GM19455 (cell line): ENCODE measurements at regions not wholly inside any gene's neighbourhood (a gene's known extent, or its start where the extent isn't known, plus 50 kb on each side); places are given as distances from the start of the nearest gene placed in this dataset.
"Not testable (repeated sequence)": the region's sequence is repeated elsewhere in the genome, so short reads cannot be mapped to it uniquely, and the experiment has no call there.

ENCODE experiments used
- ATAC-seq: cut with Tn5 transposase; IDR thresholded peaks from one replicate; pipeline ENCODE4 v1.9.1; 2021; ENCODE audit not compliant: unreplicated experiment

GRCh38 chr2:91422102-91422501 lies 2730.6 kb downstream of the RPIA start:
- not testable (repeated sequence) for ATAC-seq

- not testable (repeated sequence) for ATAC-seq
Measured at GRCh38 chr2:91427148-91427547, 2735.7 kb downstream of the RPIA start.

DNA sequence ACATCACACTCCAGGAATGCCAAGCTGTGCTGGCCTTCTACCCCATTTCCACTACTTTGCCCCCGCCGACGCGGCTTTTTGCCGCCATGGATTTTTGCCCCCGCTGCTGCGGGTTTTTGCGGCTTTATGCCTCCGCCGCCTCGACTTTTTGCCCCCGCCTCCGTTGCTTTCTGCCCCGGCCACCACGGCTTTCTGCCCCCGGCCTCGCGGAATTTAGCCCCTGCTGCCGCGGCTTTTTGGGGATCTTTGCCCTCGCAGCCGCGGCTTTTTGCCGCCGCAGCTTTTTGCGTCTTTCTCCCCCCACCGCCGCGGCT lies 2750.4 kb downstream of the RPIA start:
- ATAC-seq: not testable (repeated sequence)

GRCh38 chr2:91442246-91442905 lies 2750.9 kb downstream of the RPIA start:
- no peak for ATAC-seq

DNA sequence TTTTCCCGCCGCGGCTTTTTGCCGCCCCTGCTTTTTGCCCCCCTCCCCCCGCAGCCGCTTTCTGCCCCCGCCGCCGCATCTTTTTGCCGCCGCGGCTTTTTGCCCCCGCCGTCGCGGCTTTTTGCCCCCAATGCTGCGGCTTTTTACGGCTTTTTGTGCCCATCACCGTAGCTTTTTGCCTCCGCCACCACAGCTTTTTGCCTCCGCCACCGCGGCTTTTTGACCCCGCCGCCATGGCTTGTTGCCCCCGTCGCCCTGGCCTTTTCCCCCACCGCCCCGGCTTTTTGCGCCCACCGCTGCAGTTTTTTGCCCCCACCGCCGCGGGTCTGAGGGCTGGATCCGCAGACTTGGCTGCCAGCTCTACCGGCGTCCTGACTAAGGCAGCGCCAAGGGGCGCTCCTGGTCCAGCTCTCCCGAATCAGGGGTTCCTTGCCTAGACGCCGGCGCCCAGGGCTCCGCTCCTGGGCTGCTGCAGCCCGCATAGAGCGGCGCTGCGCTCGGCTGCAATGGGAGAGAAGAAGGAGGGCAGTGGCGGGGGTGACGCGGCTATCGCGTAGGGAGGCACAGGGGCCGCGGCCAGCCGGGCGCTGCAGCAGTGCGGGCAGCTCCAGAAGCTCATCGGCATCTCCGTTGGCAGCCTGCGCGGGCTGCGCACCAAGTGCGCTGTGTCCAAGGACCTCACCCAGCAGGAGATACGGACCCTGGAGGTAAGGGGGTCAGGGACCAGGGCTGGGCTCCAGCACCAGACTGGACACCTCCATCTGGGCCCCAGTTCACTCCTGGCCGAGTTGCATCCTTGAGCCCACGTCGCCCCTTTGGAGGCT lies 2751.6 kb downstream of the RPIA start:
- not testable (repeated sequence) for ATAC-seq

GRCh38 chr2:91443730-91444115 lies 2752.2 kb downstream of the RPIA start:
- ATAC-seq: not testable (repeated sequence)

- not testable (repeated sequence) for ATAC-seq
Measured at GRCh38 chr2:91445705-91446104, 2754.2 kb downstream of the RPIA start.

DNA sequence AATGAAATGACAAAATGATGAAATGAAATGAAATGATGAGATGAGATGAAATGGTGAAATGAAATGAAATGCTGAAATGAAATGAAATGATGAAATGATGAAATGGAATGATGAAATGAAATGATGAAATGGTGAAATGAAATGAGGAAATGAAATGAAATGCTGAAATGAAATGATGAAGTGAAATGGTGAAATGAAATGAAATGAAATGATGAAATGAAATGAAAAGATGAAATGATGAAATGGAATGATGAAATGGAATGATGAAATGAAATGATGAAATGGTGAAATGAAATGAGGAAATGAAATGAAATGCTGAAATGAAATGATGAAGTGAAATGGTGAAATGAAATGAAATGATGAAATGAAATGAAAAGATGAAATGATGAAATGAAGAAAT lies 2755.0 kb downstream of the RPIA start:
- not testable (repeated sequence) for ATAC-seq

DNA sequence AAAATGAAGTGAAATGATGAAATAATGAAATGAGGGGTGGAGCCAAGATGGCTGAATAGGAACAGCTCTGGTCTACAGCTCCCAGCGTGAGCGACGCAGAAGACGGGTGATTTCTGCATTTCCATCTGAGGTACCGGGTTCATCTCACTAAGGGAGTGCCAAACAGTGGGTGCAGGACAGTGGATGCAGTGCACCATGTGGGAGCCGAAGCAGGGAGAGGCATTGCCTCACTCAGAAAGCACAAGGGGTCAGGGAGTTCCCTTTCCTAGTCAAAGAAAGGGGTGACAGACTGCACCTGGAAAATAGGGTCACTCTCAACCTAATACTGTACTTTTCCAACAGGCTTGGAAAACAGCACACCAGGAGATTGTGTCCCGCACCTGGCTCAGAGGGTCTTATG lies 2755.4 kb downstream of the RPIA start:
- not testable (repeated sequence) for ATAC-seq

DNA sequence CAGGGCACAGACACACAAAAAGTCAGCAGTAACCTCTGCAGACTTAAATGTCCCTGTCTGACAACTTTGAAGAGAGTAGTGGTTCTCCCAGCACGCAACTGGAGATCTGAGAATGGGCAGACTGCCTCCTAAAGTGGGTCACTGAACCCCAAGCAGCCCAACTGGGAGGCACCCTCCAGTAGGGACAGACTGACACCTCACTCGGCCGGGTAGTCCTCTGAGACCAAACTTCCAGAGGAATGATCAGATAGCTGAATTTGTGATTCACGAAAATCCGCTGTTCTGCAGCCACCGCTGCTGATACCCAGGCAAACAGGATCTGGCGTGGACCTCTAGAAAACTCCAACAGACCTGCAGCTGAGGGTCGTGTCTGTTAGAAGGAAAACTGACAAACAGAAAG lies 2756.0 kb downstream of the RPIA start:
- ATAC-seq: not testable (repeated sequence)

- ATAC-seq: not testable (repeated sequence)
Measured at GRCh38 chr2:91462292-91462691, 2770.8 kb downstream of the RPIA start.

- not testable (repeated sequence) for ATAC-seq
Measured at GRCh38 chr2:91463007-91463406, 2771.5 kb downstream of the RPIA start.

DNA sequence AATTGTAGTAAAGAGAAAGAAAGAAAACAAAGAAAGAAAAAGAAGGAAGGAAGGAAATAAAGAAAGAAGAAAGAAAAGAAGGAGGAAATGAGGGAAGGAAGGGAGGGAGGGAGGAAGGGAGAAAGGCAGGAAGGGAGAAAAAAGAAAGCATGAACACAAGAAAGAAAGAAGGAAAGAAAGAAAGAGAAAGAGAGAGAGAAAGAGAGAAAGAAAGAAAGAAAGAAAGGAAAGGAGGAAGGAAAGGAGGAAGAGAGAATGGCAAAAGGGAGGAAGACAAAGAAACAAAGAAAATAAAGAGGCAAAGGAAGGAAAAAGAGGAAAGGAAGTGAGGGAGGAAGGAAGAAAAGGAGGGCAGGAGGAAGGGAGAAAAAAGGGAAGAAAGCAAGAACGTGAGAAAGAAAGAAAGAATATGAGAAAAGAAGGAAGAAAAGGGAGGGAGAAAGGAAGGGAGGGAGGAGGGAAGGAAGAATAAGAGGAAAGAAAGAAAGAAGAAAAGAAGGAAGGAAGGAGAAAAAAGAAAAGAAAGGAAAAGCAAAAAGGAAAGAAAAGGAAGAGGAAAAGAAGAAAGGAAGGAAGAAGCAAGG lies 2775.4 kb downstream of the RPIA start:
- not testable (repeated sequence) for ATAC-seq

DNA sequence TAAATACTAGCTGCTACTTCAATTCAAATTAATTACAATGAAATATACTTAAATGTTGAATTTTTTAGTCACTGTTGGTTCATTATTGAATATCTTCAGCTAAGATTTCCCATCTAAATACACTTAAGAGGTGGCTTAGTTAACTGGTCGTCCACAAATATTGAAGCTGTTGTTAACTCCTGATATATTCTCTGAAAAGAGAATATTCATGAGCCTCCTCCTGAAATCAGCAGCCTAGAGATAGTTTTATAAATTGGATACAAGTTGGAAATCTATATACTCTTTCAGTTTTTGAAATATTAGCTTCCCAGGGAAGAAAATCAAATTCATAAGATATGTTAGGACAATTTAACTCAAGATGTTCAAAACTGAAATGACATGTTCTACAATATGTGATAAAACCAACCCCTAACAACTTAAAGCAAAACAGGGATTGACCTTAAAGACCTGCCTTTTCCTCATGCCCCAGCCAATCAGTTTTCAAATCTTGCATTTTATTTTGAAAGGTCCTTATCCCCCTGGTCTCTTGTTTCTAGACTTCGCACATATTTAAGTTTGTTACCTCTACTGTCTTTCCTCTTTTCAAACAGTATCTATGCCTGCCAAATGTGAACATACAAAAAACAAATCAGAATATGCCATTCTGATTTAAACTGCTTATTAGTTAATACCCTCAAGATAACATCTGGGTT lies 2784.9 kb downstream of the RPIA start:
- not testable (repeated sequence) for ATAC-seq

- ATAC-seq: not testable (repeated sequence)
Measured at GRCh38 chr2:91476936-91477246, 2785.4 kb downstream of the RPIA start.

GRCh38 chr2:91477291-91477690 lies 2785.8 kb downstream of the RPIA start:
- ATAC-seq: not testable (repeated sequence)

DNA sequence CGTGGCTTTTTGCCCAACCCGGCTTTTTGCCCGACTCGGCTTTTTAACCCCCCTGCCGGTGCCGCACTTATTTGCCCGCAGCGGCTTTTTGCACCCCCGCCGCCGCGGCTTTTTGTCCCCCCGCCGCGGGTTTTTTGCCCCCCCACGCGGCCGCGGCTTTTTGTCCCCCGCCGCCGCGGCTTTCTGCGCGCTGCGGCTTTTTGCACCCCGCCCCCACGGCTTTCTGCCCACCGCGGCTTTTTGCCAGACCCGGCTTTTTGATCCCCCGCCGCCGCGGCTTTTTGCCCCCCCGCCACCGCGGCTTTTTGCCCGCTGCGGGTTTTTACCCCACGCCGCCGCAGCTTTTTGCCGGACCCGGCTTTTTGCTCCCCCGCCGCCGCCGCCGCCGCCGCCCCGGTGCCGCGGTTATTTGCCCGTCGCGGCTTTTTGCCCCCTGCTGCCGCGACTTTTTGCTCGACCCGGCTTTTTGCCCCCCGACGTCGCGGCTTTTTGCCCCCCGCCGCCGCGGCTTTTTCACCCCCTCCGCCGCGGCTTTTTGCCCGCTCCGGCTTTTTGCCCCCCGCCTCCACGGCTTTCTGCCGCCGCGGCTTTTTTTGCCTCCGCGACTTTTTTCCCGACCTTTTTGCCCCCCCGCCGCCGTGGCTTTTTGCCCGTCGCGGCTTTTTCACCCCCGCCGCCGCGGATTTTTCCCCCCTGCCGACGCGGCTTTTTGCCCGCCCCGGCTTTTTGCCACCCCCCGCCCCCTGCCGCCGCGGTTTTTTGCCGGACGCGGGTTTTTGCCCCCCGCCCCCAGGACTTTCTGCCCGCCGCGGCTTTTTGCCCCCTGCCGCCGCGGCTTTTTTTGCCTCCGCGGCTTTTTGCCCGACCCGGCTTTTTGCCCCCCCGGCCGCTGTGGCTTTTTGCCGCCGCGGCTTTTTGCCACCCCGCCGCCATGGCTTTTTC lies 2786.5 kb downstream of the RPIA start:
- no peak for ATAC-seq

DNA sequence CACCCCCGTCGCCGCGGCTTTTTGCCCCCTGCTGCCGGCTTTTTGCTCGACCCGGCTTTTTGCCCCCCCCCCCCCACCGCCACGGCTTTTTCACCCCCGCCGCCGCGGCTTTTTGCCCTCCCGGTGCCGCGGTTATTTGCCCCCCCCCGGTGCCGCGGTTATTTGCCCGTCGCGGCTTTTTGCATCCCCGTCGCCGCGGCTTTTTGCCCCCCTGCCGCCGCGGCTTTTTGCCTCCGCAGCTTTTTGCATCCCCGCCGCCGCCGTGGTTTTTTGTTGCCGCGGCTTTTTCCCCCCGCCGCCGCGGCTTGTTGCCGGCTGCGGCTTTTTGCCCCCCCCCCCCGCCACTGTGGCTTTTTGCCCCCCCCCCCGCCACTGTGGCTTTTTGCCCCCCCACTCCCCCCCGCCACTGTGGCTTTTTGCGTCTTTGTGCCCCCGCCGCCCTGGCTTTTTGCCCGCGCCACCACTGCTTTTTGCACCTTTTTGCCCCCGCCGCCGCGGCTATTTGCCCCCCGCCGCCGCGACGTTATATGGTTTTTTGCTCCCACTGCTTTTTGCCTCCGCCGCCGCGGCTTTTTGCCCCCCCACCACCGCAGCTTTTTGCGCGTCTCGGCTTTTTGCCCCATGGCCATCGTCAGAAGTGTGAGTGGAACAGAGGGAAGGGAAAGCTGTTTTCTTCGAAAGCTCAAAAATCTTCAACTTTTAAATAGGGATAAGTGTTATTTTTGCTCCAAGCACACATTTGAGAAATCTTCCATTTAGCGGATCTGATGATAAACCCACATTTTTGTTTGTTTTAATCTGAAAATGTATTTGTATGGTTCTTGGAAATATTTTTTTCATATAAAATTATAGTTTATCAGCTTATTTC lies 2787.6 kb downstream of the RPIA start:
- ATAC-seq: not testable (repeated sequence)

DNA sequence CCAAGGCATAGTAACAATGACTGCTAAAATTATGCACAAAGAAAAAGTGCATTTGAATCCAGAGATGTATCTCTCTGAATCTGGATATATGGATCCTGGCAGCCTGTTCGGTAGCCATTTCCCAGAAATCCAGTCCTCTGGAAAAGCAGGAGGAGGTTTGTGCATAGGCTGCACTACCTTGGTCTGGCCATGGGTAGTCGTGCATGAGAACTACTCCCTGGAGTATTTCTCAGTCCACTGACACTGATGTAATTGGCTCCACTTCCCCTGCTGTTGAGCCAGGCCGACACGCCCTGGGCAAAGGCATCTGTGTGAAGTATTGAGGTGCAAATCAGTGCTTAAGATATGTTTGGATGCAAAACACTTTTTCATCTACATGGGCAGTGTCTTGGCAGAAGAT lies 2793.8 kb downstream of the RPIA start:
- not testable (repeated sequence) for ATAC-seq
